ENCODE measurements at regions not wholly inside any gene's neighbourhood (a gene's known extent, or its start where the extent isn't known, plus 50 kb on each side); places are given as distances from the start of the nearest gene placed in this dataset.

- Mint-ChIP-seq H3K36me3 (no peaks in the 10 kb centered on the region), H3K4me3 (no peak overlapping the region), H3K27ac (no peak overlapping the region), H3K27me3 (no peaks in the 10 kb centered on the region), H3K4me1 (ENCODE audit: low read depth) (peaks cover 13% of the 10 kb centered on the region), H3K9me3 (ENCODE audit: low read depth) (no peaks in the 10 kb centered on the region)
Measured at GRCh38 chr9:109914280-109915027, 134.5 kb downstream of the PALM2AKAP2 start.

- no peaks in the 10 kb centered on the region for H3K27me3 Mint-ChIP-seq
- H3K27ac Mint-ChIP-seq, result no peak overlapping the region
- H3K4me3 Mint-ChIP-seq, result no peak overlapping the region
- peaks cover 13% of the 10 kb centered on the region for H3K4me1 Mint-ChIP-seq (ENCODE audit: low read depth)
- H3K36me3 Mint-ChIP-seq, result no peaks in the 10 kb centered on the region
- H3K9me3 Mint-ChIP-seq (ENCODE audit: low read depth), result no peaks in the 10 kb centered on the region
Measured at GRCh38 chr9:109916316-109916715, 136.3 kb downstream of the PALM2AKAP2 start.

GRCh38 chr9:109918339-109919163 is 138.6 kb downstream of the PALM2AKAP2 start:
- Mint-ChIP-seq H3K27me3 (no peaks in the 10 kb centered on the region), H3K4me1 (ENCODE audit: low read depth) (peaks cover 13% of the 10 kb centered on the region), H3K9me3 (ENCODE audit: low read depth) (no peaks in the 10 kb centered on the region), H3K36me3 (no peaks in the 10 kb centered on the region), H3K4me3 (peak overlapping the region; percentile 21), H3K27ac (peak overlapping the region; percentile 41)

GRCh38 chr9:109919736-109920408 is 139.9 kb downstream of the PALM2AKAP2 start:
- Mint-ChIP-seq H3K36me3 (no peaks in the 10 kb centered on the region), H3K4me3 (no peak overlapping the region), H3K9me3 (ENCODE audit: low read depth) (no peaks in the 10 kb centered on the region), H3K27ac (no peak overlapping the region), H3K4me1 (ENCODE audit: low read depth) (peaks cover 13% of the 10 kb centered on the region), H3K27me3 (no peaks in the 10 kb centered on the region)

GRCh38 chr9:109922617-109923470 is 142.8 kb downstream of the PALM2AKAP2 start:
- H3K27ac Mint-ChIP-seq, result no peak overlapping the region
- H3K9me3 Mint-ChIP-seq (ENCODE audit: low read depth), result no peaks in the 10 kb centered on the region
- H3K36me3 Mint-ChIP-seq, result no peaks in the 10 kb centered on the region
- no peak overlapping the region for H3K4me3 Mint-ChIP-seq
- no peaks in the 10 kb centered on the region for H3K27me3 Mint-ChIP-seq
- H3K4me1 Mint-ChIP-seq (ENCODE audit: low read depth), result peaks cover 11% of the 10 kb centered on the region

- Mint-ChIP-seq H3K36me3 (no peaks in the 10 kb centered on the region), H3K27ac (no peak overlapping the region), H3K27me3 (no peaks in the 10 kb centered on the region), H3K4me1 (ENCODE audit: low read depth) (peaks cover 6% of the 10 kb centered on the region), H3K9me3 (ENCODE audit: low read depth) (no peaks in the 10 kb centered on the region), H3K4me3 (no peak overlapping the region)
Measured at GRCh38 chr9:109923471-109923760, 143.4 kb downstream of the PALM2AKAP2 start.

- H3K27ac Mint-ChIP-seq, result no peak overlapping the region
- H3K4me1 Mint-ChIP-seq (ENCODE audit: low read depth), result peaks cover 2% of the 10 kb centered on the region
- H3K27me3 Mint-ChIP-seq, result no peaks in the 10 kb centered on the region
- no peak overlapping the region for H3K4me3 Mint-ChIP-seq
- no peaks in the 10 kb centered on the region for H3K36me3 Mint-ChIP-seq
- H3K9me3 Mint-ChIP-seq (ENCODE audit: low read depth), result no peaks in the 10 kb centered on the region
Measured at GRCh38 chr9:109923806-109924205, 143.8 kb downstream of the PALM2AKAP2 start.

- Mint-ChIP-seq H3K9me3 (ENCODE audit: low read depth) (no peaks in the 10 kb centered on the region), H3K27ac (no peak overlapping the region), H3K4me3 (no peak overlapping the region), H3K36me3 (no peaks in the 10 kb centered on the region), H3K27me3 (no peaks in the 10 kb centered on the region), H3K4me1 (ENCODE audit: low read depth) (no peaks in the 10 kb centered on the region)
Measured at GRCh38 chr9:109925799-109926198, 145.8 kb downstream of the PALM2AKAP2 start.

- H3K27ac Mint-ChIP-seq, result no peak overlapping the region
- H3K4me1 Mint-ChIP-seq (ENCODE audit: low read depth), result no peaks in the 10 kb centered on the region
- no peaks in the 10 kb centered on the region for H3K9me3 Mint-ChIP-seq (ENCODE audit: low read depth)
- H3K27me3 Mint-ChIP-seq, result no peaks in the 10 kb centered on the region
- H3K4me3 Mint-ChIP-seq, result no peak overlapping the region
- H3K36me3 Mint-ChIP-seq, result no peaks in the 10 kb centered on the region
Measured at GRCh38 chr9:109926421-109926869, 146.4 kb downstream of the PALM2AKAP2 start.

- Mint-ChIP-seq H3K4me1 (ENCODE audit: low read depth) (peaks cover 10% of the 10 kb centered on the region), H3K4me3 (no peak overlapping the region), H3K9me3 (ENCODE audit: low read depth) (no peaks in the 10 kb centered on the region), H3K27me3 (no peaks in the 10 kb centered on the region), H3K27ac (no peak overlapping the region), H3K36me3 (no peaks in the 10 kb centered on the region)
Measured at GRCh38 chr9:109931623-109932022, 151.6 kb downstream of the PALM2AKAP2 start.

GRCh38 chr9:109934136-109934856 is 154.3 kb downstream of the PALM2AKAP2 start:
- Mint-ChIP-seq H3K27ac (peak overlapping the region; percentile 46), H3K4me1 (ENCODE audit: low read depth) (peaks cover 15% of the 10 kb centered on the region), H3K9me3 (ENCODE audit: low read depth) (no peaks in the 10 kb centered on the region), H3K27me3 (no peaks in the 10 kb centered on the region), H3K36me3 (no peaks in the 10 kb centered on the region), H3K4me3 (no peak overlapping the region)

- Mint-ChIP-seq H3K36me3 (no peaks in the 10 kb centered on the region), H3K9me3 (ENCODE audit: low read depth) (no peaks in the 10 kb centered on the region), H3K4me3 (no peak overlapping the region), H3K27me3 (no peaks in the 10 kb centered on the region), H3K4me1 (ENCODE audit: low read depth) (peaks cover 15% of the 10 kb centered on the region), H3K27ac (no peak overlapping the region)
Measured at GRCh38 chr9:109934857-109935215, 154.8 kb downstream of the PALM2AKAP2 start.

- Mint-ChIP-seq H3K9me3 (ENCODE audit: low read depth) (no peaks in the 10 kb centered on the region), H3K36me3 (no peaks in the 10 kb centered on the region), H3K27ac (no peak overlapping the region), H3K4me3 (no peak overlapping the region), H3K27me3 (no peaks in the 10 kb centered on the region), H3K4me1 (ENCODE audit: low read depth) (peaks cover 15% of the 10 kb centered on the region)
Measured at GRCh38 chr9:109935406-109936087, 155.5 kb downstream of the PALM2AKAP2 start.
